HEK293 (cell line): ENCODE measurements at regions not wholly inside any gene's neighbourhood (a gene's known extent, or its start where the extent isn't known, plus 50 kb on each side); places are given as distances from the start of the nearest gene placed in this dataset.

Experiments
- CTCF ChIA-PET: fragments of 350-600 bp; formaldehyde crosslinking; extraction: SDS; loops from one replicate; lab custom pipeline; 2021; ENCODE audit warnings: antibody characterized with exemption; lab: Yijun Ruan, JAX
- POLR2A ChIA-PET: fragments of 300-600 bp; formaldehyde crosslinking; extraction: SDS; loops from one replicate; lab custom pipeline; 2020; ENCODE audit warnings: antibody characterized with exemption, inconsistent platforms; lab: Yijun Ruan, JAX
- H3K27ac ChIP-seq: fragments of 200-500 bp; sonication (Bioruptor generic); 2 replicates; pipeline ENCODE4 v1.5.1; 2014; ENCODE audit warnings: low read depth, low read length, control low read depth, inconsistent platforms; ENCODE audit errors: extremely low read depth
- H3K36me3 ChIP-seq, 2 experiments: fragments of 200-500 bp in 1 of 2; sonication (Bioruptor generic) in 1 of 2; 1 replicate in 1 of 2; 2 replicates in 1 of 2; pipeline ENCODE4 v1.5.1; 2014 to 2017; ENCODE audit warnings: inconsistent platforms in 2 of 2, low read length in 2 of 2; ENCODE audit not compliant: control insufficient read depth in 2 of 2, insufficient read depth in 1 of 2
- H3K4me1 ChIP-seq: fragments of 200-500 bp; sonication (Bioruptor generic); 2 replicates; pipeline ENCODE4 v1.5.1; 2014; ENCODE audit warnings: mild to moderate bottlenecking, low read length, inconsistent platforms; ENCODE audit not compliant: control insufficient read depth, insufficient read depth
- H3K4me3 ChIP-seq: 2 replicates; pipeline ENCODE4 v1.5.1; 2011; ENCODE audit warnings: low read depth, mild to moderate bottlenecking, control low read depth, low read length, moderate library complexity
- H3K9me3 ChIP-seq: fragments of 200-500 bp; sonication (Bioruptor generic); 2 replicates; pipeline ENCODE4 v1.5.1; 2014; ENCODE audit warnings: low read depth, low read length, inconsistent platforms; ENCODE audit not compliant: control insufficient read depth, insufficient read depth
- GFI1B ChIP-seq: fragments of 450-650 bp; formaldehyde crosslinking; IDR thresholded peaks from 2 replicates; pipeline ENCODE4 v1.5.1; 2016; ENCODE audit warnings: missing biosample characterization, missing genetic modification characterization
- IKZF3 ChIP-seq: fragments of 450-650 bp; IDR thresholded peaks from 2 replicates; pipeline ENCODE4 v1.5.0; 2018; ENCODE audit warnings: missing biosample characterization, mild to moderate bottlenecking, missing genetic modification characterization, moderate library complexity
- KLF7 ChIP-seq: fragments of 450-650 bp; formaldehyde crosslinking; IDR thresholded peaks from 2 replicates; pipeline ENCODE4 v1.5.1; 2016; ENCODE audit warnings: missing biosample characterization, missing genetic modification characterization, borderline replicate concordance
- RBAK ChIP-seq: fragments of 450-650 bp; formaldehyde crosslinking; IDR thresholded peaks from 2 replicates; pipeline ENCODE4 v1.5.1; 2016; ENCODE audit warnings: missing biosample characterization, missing genetic modification characterization
- SALL2 ChIP-seq: fragments of 450-650 bp; formaldehyde crosslinking; IDR thresholded peaks from 2 replicates; pipeline ENCODE4 v1.5.0; 2017; ENCODE audit warnings: missing biosample characterization, mild to moderate bottlenecking, missing genetic modification characterization, borderline replicate concordance
- SCRT1 ChIP-seq: fragments of 450-650 bp; formaldehyde crosslinking; IDR thresholded peaks from 2 replicates; pipeline ENCODE4 v1.5.1; 2016; ENCODE audit warnings: missing biosample characterization, missing genetic modification characterization, borderline replicate concordance
- ZNF132 ChIP-seq: fragments of 450-650 bp; formaldehyde crosslinking; IDR thresholded peaks from 2 replicates; pipeline ENCODE4 v1.5.1; 2017; ENCODE audit warnings: missing biosample characterization, missing genetic modification characterization, borderline replicate concordance
- ZNF140 ChIP-seq: fragments of 450-650 bp; formaldehyde crosslinking; IDR thresholded peaks from 2 replicates; pipeline ENCODE4 v1.5.1; 2016; ENCODE audit warnings: missing biosample characterization, missing genetic modification characterization
- ZNF2 ChIP-seq: fragments of 450-650 bp; formaldehyde crosslinking; IDR thresholded peaks from 2 replicates; pipeline ENCODE4 v1.5.1; 2016; ENCODE audit warnings: missing biosample characterization, missing genetic modification characterization
- ZNF341 ChIP-seq: fragments of 450-650 bp; formaldehyde crosslinking; IDR thresholded peaks from 2 replicates; pipeline ENCODE4; 2016; ENCODE audit warnings: low read depth, missing biosample characterization, missing genetic modification characterization
- ZNF423 ChIP-seq: fragments of 450-650 bp; formaldehyde crosslinking; IDR thresholded peaks from 2 replicates; pipeline ENCODE4 v1.5.1; 2016; ENCODE audit warnings: missing biosample characterization, missing genetic modification characterization
- ZNF514 ChIP-seq: fragments of 450-650 bp; formaldehyde crosslinking; IDR thresholded peaks from 2 replicates; pipeline ENCODE4 v1.5.1; 2016; ENCODE audit warnings: missing biosample characterization, missing genetic modification characterization
- ZNF600 ChIP-seq: fragments of 450-650 bp; formaldehyde crosslinking; IDR thresholded peaks from 2 replicates; pipeline ENCODE4 v1.5.1; 2016; ENCODE audit warnings: missing biosample characterization, missing genetic modification characterization
- ZNF626 ChIP-seq: fragments of 450-650 bp; sonication (Bioruptor Pico); formaldehyde crosslinking; IDR thresholded peaks from 2 replicates; pipeline ENCODE4 v1.5.1; 2018; ENCODE audit warnings: missing biosample characterization, missing genetic modification characterization, inconsistent platforms
- ZNF747 ChIP-seq: fragments of 450-650 bp; formaldehyde crosslinking; IDR thresholded peaks from 2 replicates; pipeline ENCODE4 v1.5.1; 2016; ENCODE audit warnings: missing biosample characterization, missing genetic modification characterization
- ZNF843 ChIP-seq: fragments of 450-650 bp; formaldehyde crosslinking; IDR thresholded peaks from 2 replicates; pipeline ENCODE4 v1.5.1; 2016; ENCODE audit warnings: missing biosample characterization, missing genetic modification characterization
- TF ChIP-seq, protein P1 (sequence below): fragments of 450-650 bp; formaldehyde crosslinking; IDR thresholded peaks from 2 replicates; pipeline ENCODE4 v1.5.1; 2016; ENCODE audit warnings: missing biosample characterization, missing genetic modification characterization
- TF ChIP-seq, protein P2 (sequence below): fragments of 450-650 bp; formaldehyde crosslinking; IDR thresholded peaks from 2 replicates; pipeline ENCODE4 v1.5.0; 2017; ENCODE audit warnings: missing biosample characterization, missing genetic modification characterization, borderline replicate concordance
- TF ChIP-seq, protein P3 (sequence below): fragments of 450-650 bp; formaldehyde crosslinking; IDR thresholded peaks from 2 replicates; pipeline ENCODE4 v1.5.1; 2016; ENCODE audit warnings: missing biosample characterization, missing genetic modification characterization, low read depth
- TF ChIP-seq, protein P4 (sequence below): fragments of 450-650 bp; formaldehyde crosslinking; IDR thresholded peaks from 2 replicates; pipeline ENCODE4 v1.5.1; 2017; ENCODE audit warnings: missing biosample characterization, missing genetic modification characterization

DNA sequence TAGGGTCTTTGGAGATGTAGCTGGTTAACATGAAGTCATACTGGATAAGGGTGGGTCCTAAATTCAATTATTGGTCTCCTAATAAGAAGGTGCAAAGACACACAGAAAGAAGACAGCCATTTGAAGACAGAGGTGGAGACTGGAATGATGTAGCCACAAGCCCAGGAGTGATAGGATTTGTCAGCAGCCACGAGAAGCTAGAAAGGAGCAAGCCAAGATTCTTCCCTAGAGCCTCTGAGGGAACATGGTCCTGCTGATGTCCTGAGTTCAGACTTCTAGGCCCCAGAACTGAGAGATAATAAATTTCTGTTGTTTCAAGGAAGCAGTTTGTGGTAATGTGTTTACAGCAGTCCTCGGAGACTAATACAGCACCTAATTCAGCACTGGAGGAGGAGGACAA, 203.3 kb upstream of the SRRM4 start:
- TF ChIP-seq SCRT1 (tag by site-specific recombination) (no peak), KLF7 (no peak), ZNF843 (tag by site-specific recombination) (no peak), IKZF3 (tag by site-specific recombination) (no peak), ZNF514 (no peak), ZNF2 (tag by site-specific recombination) (no peak), ZNF423 (no peak), ZNF132 (no peak), ZNF341 (tag by site-specific recombination) (no peak)
- H3K9me3 ChIP-seq = no peaks in the 10 kb centered on the region
- CTCF ChIA-PET = no interaction called here
- H3K36me3 ChIP-seq = no peaks in the 10 kb centered on the region
- POLR2A ChIA-PET = no interaction called here
- H3K27ac ChIP-seq = no peak overlapping the region
- no peaks in the 10 kb centered on the region for H3K4me1 ChIP-seq
- H3K4me3 ChIP-seq = no peak overlapping the region

DNA sequence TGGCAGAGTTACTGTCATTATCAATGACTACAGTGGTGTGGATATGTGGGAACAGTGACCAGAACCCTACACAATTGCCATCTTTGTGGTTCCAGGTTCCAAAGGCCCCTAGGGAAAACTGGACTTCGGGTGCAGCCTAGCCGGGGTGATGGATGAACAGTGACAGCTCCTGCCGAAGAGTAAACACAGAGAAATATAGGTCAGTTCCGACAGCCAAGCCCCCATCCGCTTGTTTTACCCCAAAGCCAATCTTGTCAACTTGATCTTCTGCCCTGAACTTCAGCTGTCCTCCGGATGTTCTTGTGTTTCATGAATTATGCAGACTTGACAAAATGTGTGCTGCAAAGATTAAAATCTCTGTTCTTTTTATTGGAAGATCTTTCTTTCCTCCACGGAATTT, 200.4 kb upstream of the SRRM4 start:
- Histone ChIP-seq H3K36me3 (no peaks in the 10 kb centered on the region), H3K4me3 (no peak overlapping the region), H3K9me3 (no peaks in the 10 kb centered on the region), H3K4me1 (no peaks in the 10 kb centered on the region), H3K27ac (no peak overlapping the region)
- TF ChIP-seq, protein P1, sequence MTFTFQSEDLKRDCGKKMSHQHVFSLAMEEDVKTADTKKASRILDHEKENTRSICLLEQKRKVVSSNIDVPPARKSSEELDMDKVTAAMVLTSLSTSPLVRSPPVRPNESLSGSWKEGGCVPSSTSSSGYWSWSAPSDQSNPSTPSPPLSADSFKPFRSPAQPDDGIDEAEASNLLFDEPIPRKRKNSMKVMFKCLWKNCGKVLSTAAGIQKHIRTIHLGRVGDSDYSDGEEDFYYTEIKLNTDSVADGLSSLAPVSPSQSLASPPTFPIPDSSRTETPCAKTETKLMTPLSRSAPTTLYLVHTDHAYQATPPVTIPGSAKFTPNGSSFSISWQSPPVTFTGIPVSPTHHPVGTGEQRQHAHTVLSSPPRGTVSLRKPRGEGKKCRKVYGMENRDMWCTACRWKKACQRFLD (tag by site-specific recombination) = no peak
- TF ChIP-seq, protein P2, sequence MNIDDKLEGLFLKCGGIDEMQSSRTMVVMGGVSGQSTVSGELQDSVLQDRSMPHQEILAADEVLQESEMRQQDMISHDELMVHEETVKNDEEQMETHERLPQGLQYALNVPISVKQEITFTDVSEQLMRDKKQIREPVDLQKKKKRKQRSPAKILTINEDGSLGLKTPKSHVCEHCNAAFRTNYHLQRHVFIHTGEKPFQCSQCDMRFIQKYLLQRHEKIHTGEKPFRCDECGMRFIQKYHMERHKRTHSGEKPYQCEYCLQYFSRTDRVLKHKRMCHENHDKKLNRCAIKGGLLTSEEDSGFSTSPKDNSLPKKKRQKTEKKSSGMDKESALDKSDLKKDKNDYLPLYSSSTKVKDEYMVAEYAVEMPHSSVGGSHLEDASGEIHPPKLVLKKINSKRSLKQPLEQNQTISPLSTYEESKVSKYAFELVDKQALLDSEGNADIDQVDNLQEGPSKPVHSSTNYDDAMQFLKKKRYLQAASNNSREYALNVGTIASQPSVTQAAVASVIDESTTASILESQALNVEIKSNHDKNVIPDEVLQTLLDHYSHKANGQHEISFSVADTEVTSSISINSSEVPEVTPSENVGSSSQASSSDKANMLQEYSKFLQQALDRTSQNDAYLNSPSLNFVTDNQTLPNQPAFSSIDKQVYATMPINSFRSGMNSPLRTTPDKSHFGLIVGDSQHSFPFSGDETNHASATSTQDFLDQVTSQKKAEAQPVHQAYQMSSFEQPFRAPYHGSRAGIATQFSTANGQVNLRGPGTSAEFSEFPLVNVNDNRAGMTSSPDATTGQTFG (tag by site-specific recombination) = no peak
- no peak for TF ChIP-seq ZNF140 (tag by site-specific recombination)
- TF ChIP-seq ZNF626 (tag by site-specific recombination) = no peak
- TF ChIP-seq RBAK (tag by site-specific recombination) = no peak
- TF ChIP-seq ZNF747 (tag by site-specific recombination) = no peak
- TF ChIP-seq, protein P3, sequence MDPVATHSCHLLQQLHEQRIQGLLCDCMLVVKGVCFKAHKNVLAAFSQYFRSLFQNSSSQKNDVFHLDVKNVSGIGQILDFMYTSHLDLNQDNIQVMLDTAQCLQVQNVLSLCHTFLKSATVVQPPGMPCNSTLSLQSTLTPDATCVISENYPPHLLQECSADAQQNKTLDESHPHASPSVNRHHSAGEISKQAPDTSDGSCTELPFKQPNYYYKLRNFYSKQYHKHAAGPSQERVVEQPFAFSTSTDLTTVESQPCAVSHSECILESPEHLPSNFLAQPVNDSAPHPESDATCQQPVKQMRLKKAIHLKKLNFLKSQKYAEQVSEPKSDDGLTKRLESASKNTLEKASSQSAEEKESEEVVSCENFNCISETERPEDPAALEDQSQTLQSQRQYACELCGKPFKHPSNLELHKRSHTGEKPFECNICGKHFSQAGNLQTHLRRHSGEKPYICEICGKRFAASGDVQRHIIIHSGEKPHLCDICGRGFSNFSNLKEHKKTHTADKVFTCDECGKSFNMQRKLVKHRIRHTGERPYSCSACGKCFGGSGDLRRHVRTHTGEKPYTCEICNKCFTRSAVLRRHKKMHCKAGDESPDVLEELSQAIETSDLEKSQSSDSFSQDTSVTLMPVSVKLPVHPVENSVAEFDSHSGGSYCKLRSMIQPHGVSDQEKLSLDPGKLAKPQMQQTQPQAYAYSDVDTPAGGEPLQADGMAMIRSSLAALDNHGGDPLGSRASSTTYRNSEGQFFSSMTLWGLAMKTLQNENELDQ (tag by site-specific recombination) = no peak
- TF ChIP-seq, protein P4, sequence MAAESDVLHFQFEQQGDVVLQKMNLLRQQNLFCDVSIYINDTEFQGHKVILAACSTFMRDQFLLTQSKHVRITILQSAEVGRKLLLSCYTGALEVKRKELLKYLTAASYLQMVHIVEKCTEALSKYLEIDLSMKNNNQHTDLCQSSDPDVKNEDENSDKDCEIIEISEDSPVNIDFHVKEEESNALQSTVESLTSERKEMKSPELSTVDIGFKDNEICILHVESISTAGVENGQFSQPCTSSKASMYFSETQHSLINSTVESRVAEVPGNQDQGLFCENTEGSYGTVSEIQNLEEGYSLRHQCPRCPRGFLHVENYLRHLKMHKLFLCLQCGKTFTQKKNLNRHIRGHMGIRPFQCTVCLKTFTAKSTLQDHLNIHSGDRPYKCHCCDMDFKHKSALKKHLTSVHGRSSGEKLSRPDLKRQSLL (tag by site-specific recombination) = no peak
- TF ChIP-seq ZNF600 = no peak
- no peak for TF ChIP-seq GFI1B (tag by site-specific recombination)
- no peak for TF ChIP-seq SALL2 (tag by site-specific recombination)
- POLR2A ChIA-PET = no interaction called here
- CTCF ChIA-PET = no interaction called here
